MCF 10A (cell line): ENCODE measurements at regions not wholly inside any gene's neighbourhood (a gene's known extent, or its start where the extent isn't known, plus 50 kb on each side); places are given as distances from the start of the nearest gene placed in this dataset.

Source experiments
- BruUV-seq: library from RNA; stranded (reverse); fragments of 400-500 nt; replicated peaks from 2 replicates; lab custom pipeline; 2021; lab: Mats Ljungman, UMichigan
- CTCF ChIA-PET: fragments of 300-600 bp; sonication (Branson Sonifier 250); formaldehyde crosslinking; extraction: SDS; loops from one replicate; lab custom pipeline; 2021; ENCODE audit warnings: antibody characterized with exemption, inconsistent platforms; lab: Yijun Ruan, JAX
- POLR2A ChIA-PET: fragments of 300-600, 350-650 bp; sonication (Branson Sonifier 250); formaldehyde crosslinking; extraction: SDS; loops from one replicate; lab custom pipeline; 2020; ENCODE audit warnings: antibody characterized with exemption, inconsistent platforms; lab: Yijun Ruan, JAX
- DNase-seq: peaks from one replicate; pipeline ENCODE4 v3.0.0-alpha.2; 2018; ENCODE audit not compliant: unreplicated experiment
- H3K27ac Mint-ChIP-seq: one replicate; pipeline ENCODE4 v1.8.0; 2022; ENCODE audit warnings: mild to moderate bottlenecking, low read depth, mixed read lengths; ENCODE audit not compliant: unreplicated experiment
- H3K27me3 Mint-ChIP-seq: one replicate; pipeline ENCODE4 v1.8.0; 2022; ENCODE audit warnings: mixed read lengths; ENCODE audit not compliant: insufficient read depth, unreplicated experiment
- H3K36me3 Mint-ChIP-seq: one replicate; pipeline ENCODE4 v1.8.0; 2022; ENCODE audit warnings: mild to moderate bottlenecking, moderate library complexity, mixed read lengths; ENCODE audit not compliant: insufficient read depth, unreplicated experiment
- H3K4me1 Mint-ChIP-seq: one replicate; pipeline ENCODE4 v1.8.0; 2022; ENCODE audit warnings: mixed read lengths; ENCODE audit not compliant: insufficient read depth, unreplicated experiment
- H3K4me3 Mint-ChIP-seq: one replicate; pipeline ENCODE4 v1.8.0; 2022; ENCODE audit warnings: mild to moderate bottlenecking, moderate library complexity, mixed read lengths; ENCODE audit not compliant: unreplicated experiment
- H3K9me3 Mint-ChIP-seq: one replicate; pipeline ENCODE4 v1.8.0; 2022; ENCODE audit warnings: mixed read lengths; ENCODE audit not compliant: unreplicated experiment
- intact Hi-C: fragments of 100-400 bp; cut with micrococcal nuclease; formaldehyde crosslinking; loops from 2 replicates; pipeline ENCODE4 v1.14.1; 2022
- TF ChIP-seq, protein P1 (sequence below): fragments of 200-600 bp; IDR thresholded peaks from one replicate; pipeline ENCODE4 v1.8.0; 2022; ENCODE audit warnings: antibody characterized with exemption, mild to moderate bottlenecking; ENCODE audit not compliant: unreplicated experiment

DNA sequence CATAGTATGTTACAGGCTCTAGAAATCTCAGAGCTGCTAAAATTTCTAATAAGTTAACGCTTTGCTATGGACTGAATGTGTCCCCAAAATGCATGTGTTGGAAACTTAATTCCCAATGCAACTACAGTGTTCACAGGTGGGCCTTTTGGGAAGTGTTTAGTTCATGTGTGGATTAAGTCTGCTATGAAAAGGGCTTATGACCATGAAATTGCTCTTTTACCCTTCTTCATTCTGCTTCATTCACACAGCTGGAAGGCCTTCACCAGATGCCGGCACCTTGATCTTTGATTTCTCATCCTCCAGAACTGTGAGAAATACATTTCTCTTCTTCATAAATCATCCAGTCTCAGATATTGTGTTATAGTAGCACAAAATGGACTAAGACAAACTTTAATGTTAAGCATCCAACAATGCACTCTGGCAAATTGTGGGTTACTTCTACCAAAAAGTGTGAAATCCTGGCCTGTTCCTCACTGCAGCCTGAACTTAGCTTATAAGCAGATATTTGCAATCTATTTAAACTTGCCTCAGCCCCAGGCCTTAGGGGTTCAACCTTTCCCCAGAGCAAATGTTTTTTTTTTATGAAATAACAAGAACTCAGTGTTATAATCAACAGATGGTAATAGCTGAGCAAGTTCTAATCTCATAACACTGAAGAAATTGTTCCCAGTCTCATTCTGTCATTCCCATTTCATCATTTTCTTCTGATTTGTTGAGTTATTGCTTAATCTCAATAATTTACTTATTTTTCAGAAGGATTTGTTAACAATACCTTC lies 523.6 kb downstream of the KIF20B start:
- peaks cover 52% of the 10 kb centered on the region for H3K4me1 Mint-ChIP-seq

DNA sequence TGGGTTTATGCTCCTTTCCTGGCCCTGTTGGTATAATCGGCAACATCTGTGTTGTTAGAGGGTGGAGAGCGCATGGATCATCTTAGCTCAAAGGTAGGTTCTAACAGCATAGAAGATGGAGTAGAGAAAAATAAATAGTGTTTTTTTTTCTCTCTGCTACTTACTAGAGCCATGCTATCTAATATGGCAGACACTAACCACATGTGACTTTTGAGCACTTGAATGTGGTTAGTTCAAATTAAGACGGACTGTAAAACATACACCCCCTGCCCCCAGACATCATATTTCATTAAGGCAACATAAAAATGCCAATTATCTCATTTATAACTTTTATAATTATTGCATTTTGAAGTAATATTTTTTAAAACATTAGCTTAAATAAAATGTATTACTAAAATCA lies 525.1 kb downstream of the KIF20B start:
- DNase-seq, result no peak
- ChIA-PET CTCF (interaction anchor here (0.6 kb wide), 1 partner anchor 244 kb away, joined by 3 read pairs; no protein-coding TSS in a partner anchor), POLR2A (interaction anchor here (0.5 to 4.5 kb wide), 20 partner anchors 9 to 508 kb away, joined by 3 to 34 read pairs (median 4); no protein-coding TSS in a partner anchor)
- H3K4me3 Mint-ChIP-seq, result no peak overlapping the region
- intact Hi-C loops, result loop anchor here (5.0 kb wide), 1 partner anchor 49 kb away; no protein-coding TSS in a partner anchor
- H3K4me1 Mint-ChIP-seq, result peaks cover 49% of the 10 kb centered on the region
- no peaks in the 10 kb centered on the region for H3K27me3 Mint-ChIP-seq
- BruUV-seq, result no TSS peak
- H3K9me3 Mint-ChIP-seq, result peaks cover 24% of the 10 kb centered on the region
- TF ChIP-seq, protein P1, sequence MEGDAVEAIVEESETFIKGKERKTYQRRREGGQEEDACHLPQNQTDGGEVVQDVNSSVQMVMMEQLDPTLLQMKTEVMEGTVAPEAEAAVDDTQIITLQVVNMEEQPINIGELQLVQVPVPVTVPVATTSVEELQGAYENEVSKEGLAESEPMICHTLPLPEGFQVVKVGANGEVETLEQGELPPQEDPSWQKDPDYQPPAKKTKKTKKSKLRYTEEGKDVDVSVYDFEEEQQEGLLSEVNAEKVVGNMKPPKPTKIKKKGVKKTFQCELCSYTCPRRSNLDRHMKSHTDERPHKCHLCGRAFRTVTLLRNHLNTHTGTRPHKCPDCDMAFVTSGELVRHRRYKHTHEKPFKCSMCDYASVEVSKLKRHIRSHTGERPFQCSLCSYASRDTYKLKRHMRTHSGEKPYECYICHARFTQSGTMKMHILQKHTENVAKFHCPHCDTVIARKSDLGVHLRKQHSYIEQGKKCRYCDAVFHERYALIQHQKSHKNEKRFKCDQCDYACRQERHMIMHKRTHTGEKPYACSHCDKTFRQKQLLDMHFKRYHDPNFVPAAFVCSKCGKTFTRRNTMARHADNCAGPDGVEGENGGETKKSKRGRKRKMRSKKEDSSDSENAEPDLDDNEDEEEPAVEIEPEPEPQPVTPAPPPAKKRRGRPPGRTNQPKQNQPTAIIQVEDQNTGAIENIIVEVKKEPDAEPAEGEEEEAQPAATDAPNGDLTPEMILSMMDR, result no peak
- H3K27ac Mint-ChIP-seq, result no peak overlapping the region
- no peaks in the 10 kb centered on the region for H3K36me3 Mint-ChIP-seq

More for the DNA sequence above, 523.6 kb downstream of the KIF20B start:
- H3K9me3 Mint-ChIP-seq, result peaks cover 15% of the 10 kb centered on the region
- peak overlapping the region; percentile 69 for H3K27ac Mint-ChIP-seq
- H3K27me3 Mint-ChIP-seq, result no peaks in the 10 kb centered on the region
- CTCF ChIA-PET, result interaction anchor here (0.6 to 1.8 kb wide), 3 partner anchors 21 to 452 kb away, joined by 3 to 4 read pairs (median 4); no protein-coding TSS in a partner anchor
- peak; percentile 18 for DNase-seq
- TF ChIP-seq, protein P1, result no peak
- no peaks in the 10 kb centered on the region for H3K36me3 Mint-ChIP-seq
- H3K4me3 Mint-ChIP-seq, result no peak overlapping the region
- POLR2A ChIA-PET, result interaction anchor here (0.6 to 4.5 kb wide), 13 partner anchors 12 to 644 kb away, joined by 3 to 34 read pairs (median 5); no protein-coding TSS in a partner anchor
- BruUV-seq, result TSS peak; percentile 25
- intact Hi-C loops, result loop anchor here (5.0 kb wide), 2 partner anchors 48 to 192 kb away; no protein-coding TSS in a partner anchor

DNA sequence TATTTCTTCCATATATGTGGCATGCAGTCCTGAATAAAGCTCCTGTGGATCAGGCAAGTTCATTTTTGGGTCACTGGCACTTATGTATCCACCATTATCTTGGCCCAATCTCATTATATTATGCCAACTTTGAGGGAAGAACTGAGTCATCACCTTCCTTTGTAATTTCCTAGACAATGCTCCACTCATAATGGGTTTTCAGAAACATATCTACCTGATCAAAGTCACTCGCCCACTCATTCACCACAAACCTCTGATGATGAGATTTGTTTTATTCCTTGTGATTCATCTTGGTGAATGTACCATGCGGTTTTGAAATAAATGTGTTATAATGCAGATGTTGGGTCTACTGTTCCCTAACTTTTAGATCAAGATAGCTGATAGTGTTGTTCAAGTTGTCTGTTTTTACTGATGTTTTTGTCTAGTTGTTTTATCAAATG lies 525.8 kb downstream of the KIF20B start:
- BruUV-seq, result no TSS peak
- intact Hi-C loops, result loop anchor here (5.0 kb wide), 1 partner anchor 50 kb away; no protein-coding TSS in a partner anchor
- Mint-ChIP-seq H3K4me1 (peaks cover 42% of the 10 kb centered on the region), H3K36me3 (no peaks in the 10 kb centered on the region), H3K27me3 (no peaks in the 10 kb centered on the region), H3K27ac (peak overlapping the region; percentile 49), H3K9me3 (peaks cover 32% of the 10 kb centered on the region), H3K4me3 (no peak overlapping the region)
- POLR2A ChIA-PET, result interaction anchor here (0.5 to 4.5 kb wide), 18 partner anchors 10 to 507 kb away, joined by 3 to 34 read pairs (median 4); no protein-coding TSS in a partner anchor
- DNase-seq, result peak; percentile 96
- CTCF ChIA-PET, result interaction anchor here (0.6 to 1.2 kb wide), 4 partner anchors 79 to 244 kb away, joined by 3 to 6 read pairs (median 3); no protein-coding TSS in a partner anchor
- TF ChIP-seq, protein P1, result no peak

DNA sequence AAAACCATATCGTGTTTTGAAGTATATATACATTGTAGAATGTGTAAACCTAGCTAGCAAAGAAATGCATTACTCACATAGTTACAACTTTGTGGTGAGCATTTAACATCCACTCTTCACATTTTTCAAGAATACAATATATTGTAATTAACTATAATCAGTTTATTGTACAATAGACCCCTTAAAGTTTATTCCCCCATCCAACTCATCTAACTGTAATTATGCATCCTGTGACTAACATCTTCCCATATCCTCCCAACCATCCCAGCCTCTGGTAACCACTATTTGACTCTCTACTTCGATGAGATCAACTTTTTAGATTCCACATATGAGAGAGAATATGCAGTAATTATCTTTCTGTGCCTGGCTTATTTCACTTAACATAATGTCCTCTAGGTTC lies 526.4 kb downstream of the KIF20B start:
- Mint-ChIP-seq H3K4me3 (peak overlapping the region; percentile 3), H3K27me3 (no peaks in the 10 kb centered on the region), H3K4me1 (peaks cover 37% of the 10 kb centered on the region), H3K27ac (no peak overlapping the region), H3K9me3 (peaks cover 34% of the 10 kb centered on the region), H3K36me3 (no peaks in the 10 kb centered on the region)
- intact Hi-C loops, result loop anchor here (5.0 kb wide), 1 partner anchor 50 kb away; no protein-coding TSS in a partner anchor
- TF ChIP-seq, protein P1, result no peak
- no peak for DNase-seq
- CTCF ChIA-PET, result interaction anchor here (0.6 to 1.2 kb wide), 3 partner anchors 79 to 209 kb away, joined by 3 to 6 read pairs (median 3); no protein-coding TSS in a partner anchor
- no TSS peak for BruUV-seq
- POLR2A ChIA-PET, result interaction anchor here (0.6 to 4.5 kb wide), 9 partner anchors 10 to 86 kb away, joined by 3 to 34 read pairs (median 7); no protein-coding TSS in a partner anchor
